Posterior vena cava (tissue), 2 donors: ENCODE measurements at regions not wholly inside any gene's neighbourhood (a gene's known extent, or its start where the extent isn't known, plus 50 kb on each side); places are given as distances from the start of the nearest gene placed in this dataset.

Source experiments
- DNase-seq: peaks from one replicate; pipeline ENCODE4 v3.0.0-alpha.2; 2020; ENCODE audit warnings: low spot score
- intact Hi-C, 2 donors: fragments of 100-400 bp; cut with DNase I; formaldehyde crosslinking; loops; one replicate each; pipeline versions ENCODE4 v1.14.1 to v1.14.2; 2022 to 2023
- donor health status: DM: yes; HTN: yes; CAD: no.
- donor health status: DM: yes; HTN: yes; CAD: no.

- no peak for DNase-seq
- intact Hi-C loops, result no loop called here
These were observed 184.6 kb upstream of the DUSP10 start for GRCh38 chr1:221926441-221926840.

- no peak for DNase-seq
- intact Hi-C loops, result no loop called here
These were observed 184.1 kb upstream of the DUSP10 start for GRCh38 chr1:221925947-221926346.

- DNase-seq, result no peak
- intact Hi-C loops, result no loop called here
These were observed 182.2 kb upstream of the DUSP10 start for GRCh38 chr1:221923929-221924598.

- no peak for DNase-seq
- intact Hi-C loops, result no loop called here
These were observed 180.0 kb upstream of the DUSP10 start for GRCh38 chr1:221921936-221922335.

- intact Hi-C loops, result no loop called here
- DNase-seq, result no peak
These were observed 177.9 kb upstream of the DUSP10 start for GRCh38 chr1:221919743-221920142.

- no peak for DNase-seq
- intact Hi-C loops, result no loop called here
These were observed 177.5 kb upstream of the DUSP10 start for GRCh38 chr1:221919341-221919740.

- intact Hi-C loops, result no loop called here
These were observed 174.3 kb upstream of the DUSP10 start for GRCh38 chr1:221916176-221916575.

GRCh38 chr1:221915764-221916163 is 173.9 kb upstream of the DUSP10 start:
- intact Hi-C loops, result no loop called here
- DNase-seq, result no peak

More at GRCh38 chr1:221916176-221916575, 174.3 kb upstream of the DUSP10 start:
- DNase-seq, result no peak

- intact Hi-C loops, result no loop called here
- DNase-seq, result no peak
These were observed 171.5 kb upstream of the DUSP10 start for GRCh38 chr1:221913351-221913892.

GRCh38 chr1:221912230-221912629 is 170.3 kb upstream of the DUSP10 start:
- intact Hi-C loops, result no loop called here
- DNase-seq, result no peak

- DNase-seq, result no peak
- intact Hi-C loops, result no loop called here
These were observed 169.8 kb upstream of the DUSP10 start for GRCh38 chr1:221911714-221912113.

- intact Hi-C loops, result no loop called here
- DNase-seq, result no peak
These were observed 168.3 kb upstream of the DUSP10 start for GRCh38 chr1:221910222-221910621.

GRCh38 chr1:221908573-221908972 is 166.7 kb upstream of the DUSP10 start:
- intact Hi-C loops, result no loop called here
- DNase-seq, result no peak

GRCh38 chr1:221907166-221907932 is 165.5 kb upstream of the DUSP10 start:
- intact Hi-C loops, result no loop called here
- no peak for DNase-seq

- DNase-seq, result no peak
- intact Hi-C loops, result no loop called here
These were observed 163.9 kb upstream of the DUSP10 start for GRCh38 chr1:221905802-221906201.

- intact Hi-C loops, result no loop called here
- no peak for DNase-seq
These were observed 162.4 kb upstream of the DUSP10 start for GRCh38 chr1:221904319-221904718.

GRCh38 chr1:221903594-221903993 is 161.7 kb upstream of the DUSP10 start:
- intact Hi-C loops, result no loop called here
- no peak for DNase-seq

GRCh38 chr1:221902961-221903360 is 161.1 kb upstream of the DUSP10 start:
- intact Hi-C loops, result no loop called here
- no peak for DNase-seq

GRCh38 chr1:221900678-221901077 is 158.8 kb upstream of the DUSP10 start:
- DNase-seq, result no peak
- intact Hi-C loops, result no loop called here

- DNase-seq, result no peak
- intact Hi-C loops, result no loop called here
These were observed 155.4 kb upstream of the DUSP10 start for GRCh38 chr1:221897321-221897721.

- DNase-seq, result no peak
These were observed 150.5 kb upstream of the DUSP10 start for GRCh38 chr1:221892301-221892830.

More at GRCh38 chr1:221892301-221892830, 150.5 kb upstream of the DUSP10 start:
- intact Hi-C loops, result no loop called here
